ENCODE measurements at regions not wholly inside any gene's neighbourhood (a gene's known extent, or its start where the extent isn't known, plus 50 kb on each side); places are given as distances from the start of the nearest gene placed in this dataset.
A peak's percentile ranks its signal among the peaks of the same experiment; 100 is the strongest.
"Not testable (repeated sequence)": the region's sequence is repeated elsewhere in the genome, so short reads cannot be mapped to it uniquely, and the experiment has no call there.

GRCh38 chr16:65704866-65705265 is 583.0 kb upstream of the CDH11 start:
- DNase-seq: no peak

- no peak for DNase-seq
Observed at GRCh38 chr16:65702707-65703402, 581.0 kb upstream of the CDH11 start.

GRCh38 chr16:65700596-65700995 is 578.7 kb upstream of the CDH11 start:
- DNase-seq: peak; percentile 5

DNA sequence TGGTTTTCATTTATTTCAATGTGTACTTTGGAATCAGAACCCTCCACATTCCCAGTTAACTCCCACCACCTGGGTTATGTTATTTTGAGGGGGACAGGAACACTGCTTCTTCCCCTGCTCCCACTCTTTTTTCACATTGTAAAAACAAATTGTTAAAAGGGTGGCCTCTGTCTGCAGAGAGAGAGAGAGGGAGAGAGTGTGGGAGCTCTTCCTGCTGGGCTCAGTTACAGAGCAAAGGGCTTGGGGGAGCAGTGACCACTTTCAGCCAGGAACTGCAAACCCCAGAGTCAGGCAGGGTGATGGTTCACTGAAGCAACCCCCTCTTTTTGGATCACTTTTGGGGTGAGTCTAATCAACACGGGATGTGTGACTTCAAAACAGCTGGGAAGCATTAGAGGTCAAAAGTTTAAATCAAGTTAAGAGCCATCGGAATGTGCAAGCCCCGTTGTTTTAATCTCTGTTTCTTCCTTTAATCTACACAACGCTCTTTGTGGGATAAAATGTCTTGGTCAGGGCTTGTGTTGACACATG is 577.0 kb upstream of the CDH11 start:
- peak; percentile 4 for DNase-seq

DNA sequence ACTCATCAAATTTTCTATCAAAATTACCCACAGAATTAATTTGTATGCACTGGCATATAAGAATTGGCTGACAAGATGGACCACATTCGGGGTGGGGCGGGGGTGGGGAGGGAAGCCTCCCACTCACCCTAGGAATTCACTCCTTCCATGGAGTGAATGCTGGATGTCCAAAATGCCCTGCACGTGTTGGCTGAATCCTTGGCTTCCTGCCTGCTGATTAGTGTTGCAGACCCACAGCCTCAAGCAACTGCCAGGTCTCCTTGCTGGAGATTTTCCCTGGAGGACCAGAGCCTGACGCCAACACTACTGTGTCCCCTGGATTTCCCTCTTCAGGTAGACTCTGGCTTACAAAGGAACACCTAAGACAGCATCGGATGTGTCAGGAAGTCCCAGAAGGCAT is 575.7 kb upstream of the CDH11 start:
- no peak for DNase-seq

- DNase-seq: no peak
Observed at GRCh38 chr16:65697065-65697464, 575.2 kb upstream of the CDH11 start.

- DNase-seq: not testable (repeated sequence)
Observed at GRCh38 chr16:65691846-65692245, 570.0 kb upstream of the CDH11 start.

GRCh38 chr16:65689726-65690125 is 567.9 kb upstream of the CDH11 start:
- DNase-seq: no peak

GRCh38 chr16:65688301-65688700 is 566.4 kb upstream of the CDH11 start:
- no peak for DNase-seq

- DNase-seq: no peak
Observed at GRCh38 chr16:65684230-65684629, 562.4 kb upstream of the CDH11 start.

DNA sequence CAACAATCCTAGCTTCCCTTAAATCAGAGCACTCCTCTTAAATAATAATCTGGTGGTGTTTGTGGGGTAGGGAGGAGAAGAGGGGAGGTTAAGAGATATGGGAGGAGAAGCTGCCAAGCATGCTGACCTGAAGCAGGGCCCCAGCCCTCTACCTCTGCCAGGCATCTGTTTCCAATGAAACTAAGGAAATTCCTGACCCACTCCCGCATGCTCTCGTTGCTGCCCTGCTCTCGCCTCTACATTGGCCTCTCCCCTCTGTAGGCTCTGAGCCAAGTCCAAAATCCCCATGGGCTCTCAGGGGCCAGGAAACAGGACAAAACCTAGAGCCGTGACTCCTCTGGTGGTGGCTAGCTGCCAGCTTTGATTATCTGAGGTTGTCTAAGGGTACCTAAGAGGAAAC is 559.5 kb upstream of the CDH11 start:
- DNase-seq: no peak

DNA sequence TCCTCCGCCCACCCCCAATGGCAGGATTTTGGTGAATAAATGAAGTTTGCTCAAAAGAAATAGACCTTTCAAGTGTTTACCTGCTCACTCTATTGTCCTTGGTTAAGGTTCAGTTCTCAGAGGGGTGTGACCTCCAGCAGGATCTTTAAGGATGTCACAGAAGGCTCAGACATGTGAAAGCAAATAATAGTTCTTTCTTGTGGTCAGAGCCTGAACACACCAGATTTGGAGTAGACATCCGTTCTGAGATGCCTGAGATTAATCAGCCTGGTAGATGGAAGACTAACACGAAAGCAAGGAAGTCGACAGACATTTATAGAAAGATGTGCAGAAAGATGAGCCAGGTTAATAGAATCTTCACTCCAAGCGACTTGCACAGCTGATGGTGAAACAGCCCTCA is 557.9 kb upstream of the CDH11 start:
- no peak for DNase-seq

GRCh38 chr16:65675161-65675560 is 553.3 kb upstream of the CDH11 start:
- DNase-seq: no peak

- peak; percentile 61 for DNase-seq
Observed at GRCh38 chr16:65672960-65673359, 551.1 kb upstream of the CDH11 start.

DNA sequence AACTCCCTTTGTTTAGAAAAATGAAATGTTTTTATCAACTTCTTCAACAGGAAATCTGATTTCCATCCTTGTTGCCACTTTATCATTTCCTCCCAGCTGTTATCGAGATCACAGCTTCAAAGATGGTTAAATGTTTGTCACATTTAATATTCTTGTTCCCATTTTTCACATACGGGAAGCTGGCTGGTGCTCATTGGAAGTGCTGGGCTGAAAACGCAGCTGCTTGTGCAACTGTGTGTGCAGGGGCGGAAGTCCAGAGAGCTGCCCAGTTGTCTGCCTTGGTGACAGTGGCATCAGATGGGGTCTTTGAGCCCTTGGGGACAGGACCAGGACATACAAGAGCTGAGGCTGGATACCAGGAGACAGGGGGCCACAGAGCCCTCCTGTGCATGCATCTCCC is 549.2 kb upstream of the CDH11 start:
- DNase-seq: no peak

GRCh38 chr16:65668064-65668595 is 546.3 kb upstream of the CDH11 start:
- DNase-seq: no peak

DNA sequence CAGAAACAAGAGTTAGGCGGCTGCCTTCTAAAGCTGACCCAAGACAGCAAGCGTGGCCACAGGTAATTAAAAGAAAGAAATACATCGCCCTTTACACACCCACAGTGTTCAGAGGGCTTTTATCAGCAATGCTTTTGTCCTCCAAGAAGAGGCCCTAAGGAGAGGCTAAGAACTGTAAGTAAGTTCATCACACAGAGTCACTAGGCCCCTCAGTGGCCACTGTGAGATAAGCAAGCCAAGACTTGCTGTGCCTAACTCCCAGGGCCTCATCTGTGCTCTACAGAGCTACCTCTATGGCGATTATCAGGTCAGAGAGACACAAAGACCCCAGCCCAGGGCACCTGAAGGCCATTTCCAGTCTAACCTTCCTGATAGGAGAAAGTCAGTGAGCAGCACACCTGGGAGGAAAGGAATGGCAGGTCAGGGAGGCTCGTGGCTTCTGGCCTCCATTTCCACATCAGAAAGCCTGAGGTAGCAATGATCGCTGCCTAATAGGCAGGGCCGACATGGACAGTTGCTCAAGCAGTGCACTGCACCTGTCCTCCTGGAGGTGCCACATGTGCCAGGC is 545.2 kb upstream of the CDH11 start:
- DNase-seq: peak; percentile 18

- no peak for DNase-seq
Observed at GRCh38 chr16:65666132-65666941, 544.5 kb upstream of the CDH11 start.

DNA sequence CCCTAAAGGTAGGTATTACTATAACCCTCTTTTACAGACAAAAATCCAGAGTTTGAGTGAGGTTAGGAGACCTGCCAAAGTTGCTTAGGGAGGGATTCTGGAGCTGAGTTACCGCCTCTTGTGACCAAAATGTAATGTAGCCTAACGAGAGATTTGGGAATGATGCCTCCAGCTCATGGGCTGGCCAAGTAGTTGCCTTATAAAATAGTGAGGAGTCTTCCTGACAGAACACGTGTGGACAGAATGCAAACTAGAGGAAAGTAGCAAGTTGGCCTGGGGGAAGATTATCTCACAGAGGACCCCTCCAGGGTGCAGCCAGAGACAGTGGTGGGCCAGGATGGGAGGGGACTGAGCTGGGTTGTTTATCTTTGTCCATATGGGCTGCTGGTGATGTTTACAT is 543.7 kb upstream of the CDH11 start:
- no peak for DNase-seq

- DNase-seq: peak; percentile 59
Observed at GRCh38 chr16:65663774-65664173, 541.9 kb upstream of the CDH11 start.

- DNase-seq: no peak
Observed at GRCh38 chr16:65662256-65662655, 540.4 kb upstream of the CDH11 start.

- DNase-seq: no peak
Observed at GRCh38 chr16:65661558-65661957, 539.7 kb upstream of the CDH11 start.

DNA sequence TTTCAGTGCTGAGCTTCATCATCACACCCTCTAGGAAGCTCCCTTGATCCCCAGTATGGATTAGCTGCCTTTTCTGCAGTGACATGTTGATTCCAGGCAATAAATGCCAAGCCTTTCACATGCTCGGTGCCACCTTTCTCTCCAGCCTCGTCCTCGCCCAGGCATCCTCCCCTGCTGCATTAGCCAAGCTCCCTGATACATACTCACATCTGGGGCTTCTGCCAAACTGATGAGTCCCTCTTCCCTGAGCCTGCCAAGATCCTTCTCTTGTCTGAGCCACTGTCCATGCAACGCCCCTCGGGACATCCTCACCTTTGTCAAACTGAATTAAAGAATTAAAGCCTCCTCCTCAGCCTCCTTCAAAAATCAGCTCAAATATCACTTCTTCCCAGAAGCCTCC is 538.5 kb upstream of the CDH11 start:
- DNase-seq: peak; percentile 68

GRCh38 chr16:65659758-65660157 is 537.9 kb upstream of the CDH11 start:
- DNase-seq: no peak

Data from EL (cell line).